ENCODE measurements at regions not wholly inside any gene's neighbourhood (a gene's known extent, or its start where the extent isn't known, plus 50 kb on each side); places are given as distances from the start of the nearest gene placed in this dataset.

GRCh38 chr16:86112178-86112577 is 213.2 kb downstream of the IRF8 start:
- DNase-seq (ENCODE audit: low read depth in 2 of 2) = no peak

- no peak for DNase-seq (ENCODE audit: low read depth in 2 of 2)
These were observed 218.3 kb downstream of the IRF8 start for GRCh38 chr16:86117235-86117634.

- DNase-seq (ENCODE audit: low read depth in 2 of 2) = peak; percentile 4
These were observed 218.8 kb downstream of the IRF8 start for GRCh38 chr16:86117756-86118155.

GRCh38 chr16:86118467-86119307 is 219.7 kb downstream of the IRF8 start:
- DNase-seq (ENCODE audit: low read depth in 2 of 2) = no peak

GRCh38 chr16:86120201-86121192 is 221.5 kb downstream of the IRF8 start:
- DNase-seq (ENCODE audit: low read depth in 2 of 2) = no peak

GRCh38 chr16:86121374-86122010 is 222.5 kb downstream of the IRF8 start:
- DNase-seq (ENCODE audit: low read depth in 2 of 2) = no peak

GRCh38 chr16:86122681-86123342 is 223.8 kb downstream of the IRF8 start:
- DNase-seq (ENCODE audit: low read depth in 2 of 2) = no peak

GRCh38 chr16:86124321-86124720 is 225.4 kb downstream of the IRF8 start:
- no peak for DNase-seq (ENCODE audit: low read depth in 2 of 2)

- no peak for DNase-seq (ENCODE audit: low read depth in 2 of 2)
These were observed 227.9 kb downstream of the IRF8 start for GRCh38 chr16:86126891-86127290.

GRCh38 chr16:86127366-86127765 is 228.4 kb downstream of the IRF8 start:
- no peak for DNase-seq (ENCODE audit: low read depth in 2 of 2)

GRCh38 chr16:86128246-86128645 is 229.3 kb downstream of the IRF8 start:
- DNase-seq (ENCODE audit: low read depth in 2 of 2) = no peak

GRCh38 chr16:86129541-86129940 is 230.6 kb downstream of the IRF8 start:
- no peak for DNase-seq (ENCODE audit: low read depth in 2 of 2)

GRCh38 chr16:86133377-86133776 is 234.4 kb downstream of the IRF8 start:
- DNase-seq (ENCODE audit: low read depth in 2 of 2) = no peak

GRCh38 chr16:86133847-86134375 is 234.9 kb downstream of the IRF8 start:
- DNase-seq (ENCODE audit: low read depth in 2 of 2) = no peak

GRCh38 chr16:86134802-86135461 is 236.0 kb downstream of the IRF8 start:
- no peak for DNase-seq (ENCODE audit: low read depth in 2 of 2)

GRCh38 chr16:86137359-86137758 is 238.4 kb downstream of the IRF8 start:
- no peak for DNase-seq (ENCODE audit: low read depth in 2 of 2)

- no peak for DNase-seq (ENCODE audit: low read depth in 2 of 2)
These were observed 239.4 kb downstream of the IRF8 start for GRCh38 chr16:86138121-86139085.

GRCh38 chr16:86142801-86143236 is 243.9 kb downstream of the IRF8 start:
- no peak for DNase-seq (ENCODE audit: low read depth in 2 of 2)

- DNase-seq (ENCODE audit: low read depth in 2 of 2) = no peak
These were observed 244.7 kb downstream of the IRF8 start for GRCh38 chr16:86143666-86144065.

All from fibroblast of skin of left quadriceps (primary cell).